Smooth muscle cell (in vitro differentiated cells): ENCODE measurements at regions not wholly inside any gene's neighbourhood (a gene's known extent, or its start where the extent isn't known, plus 50 kb on each side); places are given as distances from the start of the nearest gene placed in this dataset.

Source experiments
- DNase-seq: peaks from one replicate; lab custom pipeline; 2025; ENCODE audit not compliant: unreplicated experiment; lab: John Stamatoyannopoulos, UW
- H2AFZ ChIP-seq: fragments of 200-600 bp; sonication (generic); 2 replicates; pipeline ENCODE4 v1.6.0; 2016; ENCODE audit warnings: antibody characterized with exemption, low read depth, mild to moderate bottlenecking
- H3F3A ChIP-seq: fragments of 200-600 bp; sonication (generic); 2 replicates; pipeline ENCODE4 v1.6.0; 2017; ENCODE audit warnings: antibody characterized with exemption, low read depth
- H3K27ac ChIP-seq: fragments of 200-600 bp; sonication (generic); 2 replicates; pipeline ENCODE4 v1.5.1; 2016; ENCODE audit warnings: low read depth, mild to moderate bottlenecking
- H3K27me3 ChIP-seq: fragments of 200-600 bp; sonication (generic); 2 replicates; pipeline ENCODE4 v1.6.1; 2016; ENCODE audit warnings: low read depth, mild to moderate bottlenecking
- H3K36me3 ChIP-seq: fragments of 200-600 bp; sonication (generic); 2 replicates; pipeline ENCODE4 v1.5.1; 2016; ENCODE audit warnings: low read depth
- H3K4me1 ChIP-seq: fragments of 200-600 bp; sonication (generic); 2 replicates; pipeline ENCODE4 v1.5.1; 2016; ENCODE audit warnings: low read depth
- H3K4me2 ChIP-seq: fragments of 200-600 bp; sonication (generic); 2 replicates; pipeline ENCODE4 v1.6.0; 2016; ENCODE audit warnings: mild to moderate bottlenecking
- H3K4me3 ChIP-seq: fragments of 200-600 bp; sonication (generic); 2 replicates; pipeline ENCODE4 v1.5.1; 2016; ENCODE audit warnings: mild to moderate bottlenecking
- H3K79me2 ChIP-seq: fragments of 200-600 bp; sonication (generic); 2 replicates; pipeline ENCODE4 v1.6.0; 2016; ENCODE audit warnings: low read depth, mild to moderate bottlenecking
- H3K9ac ChIP-seq: fragments of 200-600 bp; sonication (generic); 2 replicates; pipeline ENCODE4 v1.6.0; 2016; ENCODE audit warnings: low read depth
- H3K9me3 ChIP-seq: fragments of 200-600 bp; sonication (generic); replicated peaks from 2 replicates; pipeline ENCODE4 v1.5.1; 2016; ENCODE audit warnings: low read depth
- H4K20me1 ChIP-seq: fragments of 200-600 bp; sonication (generic); 2 replicates; pipeline ENCODE4 v1.6.0; 2016; ENCODE audit warnings: low read depth
- CTCF ChIP-seq: fragments of 200-600 bp; sonication (generic); IDR thresholded peaks from 2 replicates; pipeline ENCODE4 v1.5.1; 2017; ENCODE audit warnings: borderline replicate concordance, mild to moderate bottlenecking, antibody characterized with exemption; ENCODE audit not compliant: insufficient read depth, poor library complexity, severe bottlenecking
- WGBS: methylation state at CpG from one replicate; pipeline ENCODE4 v1.1.7; 2016; ENCODE audit warnings: low lambda C conversion rate; 5-methylcytosine and 5-hydroxymethylcytosine counted together

GRCh38 chr2:192373221-192373620 is 178.5 kb upstream of the TMEFF2 start:
- no peaks in the 10 kb centered on the region for H4K20me1 ChIP-seq
- no peak for DNase-seq
- no peaks in the 10 kb centered on the region for H3K9me3 ChIP-seq
- no peak for TF ChIP-seq CTCF
- WGBS: 48% methylated on average over 6 of the region's 6 CpGs
- peaks cover 15% of the 10 kb centered on the region for H3K4me1 ChIP-seq
- no peak overlapping the region for H2AFZ ChIP-seq
- no peaks in the 10 kb centered on the region for H3F3A ChIP-seq
- H3K36me3 ChIP-seq: no peaks in the 10 kb centered on the region
- no peak overlapping the region for H3K4me3 ChIP-seq
- H3K9ac ChIP-seq: no peak overlapping the region
- no peaks in the 10 kb centered on the region for H3K27me3 ChIP-seq
- H3K4me2 ChIP-seq: peak overlapping the region; percentile 38
- no peaks in the 10 kb centered on the region for H3K79me2 ChIP-seq
- no peak overlapping the region for H3K27ac ChIP-seq

- no peak overlapping the region for H3K9ac ChIP-seq
- DNase-seq: no peak
- H3K4me2 ChIP-seq: no peak overlapping the region
- H3K36me3 ChIP-seq: no peaks in the 10 kb centered on the region
- peaks cover 15% of the 10 kb centered on the region for H3K4me1 ChIP-seq
- H3K79me2 ChIP-seq: no peaks in the 10 kb centered on the region
- H3K9me3 ChIP-seq: no peaks in the 10 kb centered on the region
- H4K20me1 ChIP-seq: no peaks in the 10 kb centered on the region
- no peak overlapping the region for H2AFZ ChIP-seq
- H3K4me3 ChIP-seq: no peak overlapping the region
- H3K27ac ChIP-seq: no peak overlapping the region
- TF ChIP-seq CTCF: no peak
- 92% methylated on average over 3 of the region's 3 CpGs for WGBS
- no peaks in the 10 kb centered on the region for H3F3A ChIP-seq
- H3K27me3 ChIP-seq: peaks cover 5% of the 10 kb centered on the region
Measured at GRCh38 chr2:192369969-192370368, 175.2 kb upstream of the TMEFF2 start.

- Histone ChIP-seq H3F3A (no peaks in the 10 kb centered on the region), H2AFZ (no peak overlapping the region), H3K27me3 (no peaks in the 10 kb centered on the region), H3K79me2 (no peaks in the 10 kb centered on the region), H3K4me3 (no peak overlapping the region), H3K36me3 (no peaks in the 10 kb centered on the region), H4K20me1 (no peaks in the 10 kb centered on the region), H3K9ac (no peak overlapping the region), H3K4me2 (no peak overlapping the region), H3K9me3 (no peaks in the 10 kb centered on the region), H3K27ac (no peak overlapping the region), H3K4me1 (no peaks in the 10 kb centered on the region)
- WGBS: 86% methylated on average over 3 of the region's 3 CpGs
- TF ChIP-seq CTCF: no peak
- no peak for DNase-seq
Measured at GRCh38 chr2:192357217-192357616, 162.5 kb upstream of the TMEFF2 start.

GRCh38 chr2:192354512-192355244 is 159.9 kb upstream of the TMEFF2 start:
- H3K27me3 ChIP-seq: no peaks in the 10 kb centered on the region
- H3K27ac ChIP-seq: no peak overlapping the region
- H3K4me3 ChIP-seq: no peak overlapping the region
- DNase-seq: no peak
- no peak overlapping the region for H3K4me2 ChIP-seq
- no peaks in the 10 kb centered on the region for H3F3A ChIP-seq
- TF ChIP-seq CTCF: no peak
- H2AFZ ChIP-seq: no peak overlapping the region
- H3K9ac ChIP-seq: no peak overlapping the region
- H3K4me1 ChIP-seq: no peaks in the 10 kb centered on the region
- H4K20me1 ChIP-seq: no peaks in the 10 kb centered on the region
- WGBS: 77% methylated on average over 3 of the region's 3 CpGs
- no peaks in the 10 kb centered on the region for H3K36me3 ChIP-seq
- H3K79me2 ChIP-seq: no peaks in the 10 kb centered on the region
- H3K9me3 ChIP-seq: no peaks in the 10 kb centered on the region
